Stimulated activated CD4-positive, alpha-beta T cell treated with anti-CD3 and anti-CD28 coated beads, Interleukin-15, amount 100 ng/mL, for 24 hours (primary cell): ENCODE measurements at regions not wholly inside any gene's neighbourhood (a gene's known extent, or its start where the extent isn't known, plus 50 kb on each side); places are given as distances from the start of the nearest gene placed in this dataset.

Source experiments
- DNase-seq: peaks from one replicate; pipeline ENCODE4 v3.0.0-alpha.2; 2020

DNA sequence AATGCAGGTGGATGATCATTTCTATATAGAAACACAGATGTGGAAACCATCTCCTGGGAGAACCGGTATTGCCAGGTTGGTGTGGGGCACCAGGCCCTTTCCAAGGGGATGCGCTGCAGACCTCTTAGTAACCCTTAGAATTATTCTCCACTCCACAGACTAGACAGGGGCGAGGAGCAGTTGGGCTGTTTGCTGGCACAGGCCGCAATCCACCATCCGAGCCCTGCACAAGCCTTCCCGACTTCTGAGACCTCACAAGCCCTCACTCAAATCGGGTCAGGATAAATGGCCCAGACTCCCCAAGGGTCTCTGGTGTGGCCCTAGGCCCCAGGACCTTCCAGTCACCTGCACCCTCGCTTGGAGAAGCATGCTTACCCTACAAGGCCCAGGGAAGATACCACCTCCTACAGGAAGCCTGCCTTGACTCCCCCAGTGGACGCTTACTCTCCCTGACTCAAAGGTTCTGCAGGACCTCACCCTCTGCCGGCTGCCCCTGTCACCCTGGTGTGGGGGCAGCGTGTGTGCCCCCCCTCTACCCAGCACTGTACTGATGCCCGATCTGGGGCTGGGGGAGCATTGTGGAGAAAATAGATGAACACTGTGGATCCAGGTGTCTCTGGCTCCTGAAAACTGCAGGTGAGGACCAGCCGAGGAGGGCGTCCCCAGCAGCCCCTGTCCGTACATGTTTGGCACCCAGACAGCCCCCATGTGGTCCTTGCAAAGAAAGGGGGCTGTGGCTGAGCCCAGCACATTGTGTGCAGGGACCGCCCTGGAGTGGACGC is 49.8 kb upstream of the ACSF3 start:
- no peak for DNase-seq
